ENCODE measurements at regions not wholly inside any gene's neighbourhood (a gene's known extent, or its start where the extent isn't known, plus 50 kb on each side); places are given as distances from the start of the nearest gene placed in this dataset.

GRCh38 chr2:15766303-15766861, 174.0 kb upstream of the MYCN start (continued):
- TF ChIP-seq, protein P1, sequence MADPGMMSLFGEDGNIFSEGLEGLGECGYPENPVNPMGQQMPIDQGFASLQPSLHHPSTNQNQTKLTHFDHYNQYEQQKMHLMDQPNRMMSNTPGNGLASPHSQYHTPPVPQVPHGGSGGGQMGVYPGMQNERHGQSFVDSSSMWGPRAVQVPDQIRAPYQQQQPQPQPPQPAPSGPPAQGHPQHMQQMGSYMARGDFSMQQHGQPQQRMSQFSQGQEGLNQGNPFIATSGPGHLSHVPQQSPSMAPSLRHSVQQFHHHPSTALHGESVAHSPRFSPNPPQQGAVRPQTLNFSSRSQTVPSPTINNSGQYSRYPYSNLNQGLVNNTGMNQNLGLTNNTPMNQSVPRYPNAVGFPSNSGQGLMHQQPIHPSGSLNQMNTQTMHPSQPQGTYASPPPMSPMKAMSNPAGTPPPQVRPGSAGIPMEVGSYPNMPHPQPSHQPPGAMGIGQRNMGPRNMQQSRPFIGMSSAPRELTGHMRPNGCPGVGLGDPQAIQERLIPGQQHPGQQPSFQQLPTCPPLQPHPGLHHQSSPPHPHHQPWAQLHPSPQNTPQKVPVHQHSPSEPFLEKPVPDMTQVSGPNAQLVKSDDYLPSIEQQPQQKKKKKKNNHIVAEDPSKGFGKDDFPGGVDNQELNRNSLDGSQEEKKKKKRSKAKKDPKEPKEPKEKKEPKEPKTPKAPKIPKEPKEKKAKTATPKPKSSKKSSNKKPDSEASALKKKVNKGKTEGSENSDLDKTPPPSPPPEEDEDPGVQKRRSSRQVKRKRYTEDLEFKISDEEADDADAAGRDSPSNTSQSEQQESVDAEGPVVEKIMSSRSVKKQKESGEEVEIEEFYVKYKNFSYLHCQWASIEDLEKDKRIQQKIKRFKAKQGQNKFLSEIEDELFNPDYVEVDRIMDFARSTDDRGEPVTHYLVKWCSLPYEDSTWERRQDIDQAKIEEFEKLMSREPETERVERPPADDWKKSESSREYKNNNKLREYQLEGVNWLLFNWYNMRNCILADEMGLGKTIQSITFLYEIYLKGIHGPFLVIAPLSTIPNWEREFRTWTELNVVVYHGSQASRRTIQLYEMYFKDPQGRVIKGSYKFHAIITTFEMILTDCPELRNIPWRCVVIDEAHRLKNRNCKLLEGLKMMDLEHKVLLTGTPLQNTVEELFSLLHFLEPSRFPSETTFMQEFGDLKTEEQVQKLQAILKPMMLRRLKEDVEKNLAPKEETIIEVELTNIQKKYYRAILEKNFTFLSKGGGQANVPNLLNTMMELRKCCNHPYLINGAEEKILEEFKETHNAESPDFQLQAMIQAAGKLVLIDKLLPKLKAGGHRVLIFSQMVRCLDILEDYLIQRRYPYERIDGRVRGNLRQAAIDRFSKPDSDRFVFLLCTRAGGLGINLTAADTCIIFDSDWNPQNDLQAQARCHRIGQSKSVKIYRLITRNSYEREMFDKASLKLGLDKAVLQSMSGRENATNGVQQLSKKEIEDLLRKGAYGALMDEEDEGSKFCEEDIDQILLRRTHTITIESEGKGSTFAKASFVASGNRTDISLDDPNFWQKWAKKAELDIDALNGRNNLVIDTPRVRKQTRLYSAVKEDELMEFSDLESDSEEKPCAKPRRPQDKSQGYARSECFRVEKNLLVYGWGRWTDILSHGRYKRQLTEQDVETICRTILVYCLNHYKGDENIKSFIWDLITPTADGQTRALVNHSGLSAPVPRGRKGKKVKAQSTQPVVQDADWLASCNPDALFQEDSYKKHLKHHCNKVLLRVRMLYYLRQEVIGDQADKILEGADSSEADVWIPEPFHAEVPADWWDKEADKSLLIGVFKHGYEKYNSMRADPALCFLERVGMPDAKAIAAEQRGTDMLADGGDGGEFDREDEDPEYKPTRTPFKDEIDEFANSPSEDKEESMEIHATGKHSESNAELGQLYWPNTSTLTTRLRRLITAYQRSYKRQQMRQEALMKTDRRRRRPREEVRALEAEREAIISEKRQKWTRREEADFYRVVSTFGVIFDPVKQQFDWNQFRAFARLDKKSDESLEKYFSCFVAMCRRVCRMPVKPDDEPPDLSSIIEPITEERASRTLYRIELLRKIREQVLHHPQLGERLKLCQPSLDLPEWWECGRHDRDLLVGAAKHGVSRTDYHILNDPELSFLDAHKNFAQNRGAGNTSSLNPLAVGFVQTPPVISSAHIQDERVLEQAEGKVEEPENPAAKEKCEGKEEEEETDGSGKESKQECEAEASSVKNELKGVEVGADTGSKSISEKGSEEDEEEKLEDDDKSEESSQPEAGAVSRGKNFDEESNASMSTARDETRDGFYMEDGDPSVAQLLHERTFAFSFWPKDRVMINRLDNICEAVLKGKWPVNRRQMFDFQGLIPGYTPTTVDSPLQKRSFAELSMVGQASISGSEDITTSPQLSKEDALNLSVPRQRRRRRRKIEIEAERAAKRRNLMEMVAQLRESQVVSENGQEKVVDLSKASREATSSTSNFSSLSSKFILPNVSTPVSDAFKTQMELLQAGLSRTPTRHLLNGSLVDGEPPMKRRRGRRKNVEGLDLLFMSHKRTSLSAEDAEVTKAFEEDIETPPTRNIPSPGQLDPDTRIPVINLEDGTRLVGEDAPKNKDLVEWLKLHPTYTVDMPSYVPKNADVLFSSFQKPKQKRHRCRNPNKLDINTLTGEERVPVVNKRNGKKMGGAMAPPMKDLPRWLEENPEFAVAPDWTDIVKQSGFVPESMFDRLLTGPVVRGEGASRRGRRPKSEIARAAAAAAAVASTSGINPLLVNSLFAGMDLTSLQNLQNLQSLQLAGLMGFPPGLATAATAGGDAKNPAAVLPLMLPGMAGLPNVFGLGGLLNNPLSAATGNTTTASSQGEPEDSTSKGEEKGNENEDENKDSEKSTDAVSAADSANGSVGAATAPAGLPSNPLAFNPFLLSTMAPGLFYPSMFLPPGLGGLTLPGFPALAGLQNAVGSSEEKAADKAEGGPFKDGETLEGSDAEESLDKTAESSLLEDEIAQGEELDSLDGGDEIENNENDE (IDR thresholded peaks at IDR 0.05; ENCODE audit: insufficient replicate concordance, low read length), result no peak
- TF ChIP-seq BACH1 (IDR thresholded peaks at IDR 0.05; ENCODE audit: low read length) (no peak), EGR1 (IDR thresholded peaks at IDR 0.05; ENCODE audit: borderline replicate concordance, low read depth, low read length) (no peak), KDM4A (IDR thresholded peaks at IDR 0.05; ENCODE audit: low read depth, low read length, severe bottlenecking) (no peak), TBP (IDR thresholded peaks at IDR 0.05; ENCODE audit: low read depth, low read length) (no peak)
